WTC11 (cell line): ENCODE measurements at regions not wholly inside any gene's neighbourhood (a gene's known extent, or its start where the extent isn't known, plus 50 kb on each side); places are given as distances from the start of the nearest gene placed in this dataset.
"Not testable (repeated sequence)": the region's sequence is repeated elsewhere in the genome, so short reads cannot be mapped to it uniquely, and the experiment has no call there.

ENCODE experiments used
- CBFB ChIP-seq: sonication (generic); formaldehyde crosslinking; IDR thresholded peaks from 2 replicates; pipeline ENCODE4 v1.8.1; 2022; ENCODE audit warnings: mild to moderate bottlenecking, low read depth, missing genetic modification reagents
- CREM ChIP-seq: sonication (generic); formaldehyde crosslinking; IDR thresholded peaks from 2 replicates; pipeline ENCODE4 v1.8.1; 2022; ENCODE audit warnings: mild to moderate bottlenecking, missing genetic modification reagents, moderate library complexity
- CTCF ChIP-seq: fragments of 200-600 bp; IDR thresholded peaks from 2 replicates; pipeline ENCODE4 v1.8.0; 2022; ENCODE audit warnings: antibody characterized with exemption
- ELF4 ChIP-seq: sonication (generic); formaldehyde crosslinking; IDR thresholded peaks from 2 replicates; pipeline ENCODE4 v1.8.1; 2022; ENCODE audit warnings: low read depth, mild to moderate bottlenecking, moderate library complexity, missing genetic modification reagents
- ESRRA ChIP-seq: sonication (generic); formaldehyde crosslinking; IDR thresholded peaks from 2 replicates; pipeline ENCODE4 v1.8.1; 2022; ENCODE audit warnings: mild to moderate bottlenecking, missing genetic modification reagents, borderline replicate concordance
- ETV6 ChIP-seq: sonication (generic); formaldehyde crosslinking; IDR thresholded peaks from 2 replicates; pipeline ENCODE4 v1.8.1; 2022; ENCODE audit warnings: mild to moderate bottlenecking, missing genetic modification reagents
- FOXP1 ChIP-seq: sonication (generic); formaldehyde crosslinking; IDR thresholded peaks from 2 replicates; pipeline ENCODE4 v1.8.0; 2022; ENCODE audit warnings: missing genetic modification reagents, mild to moderate bottlenecking, moderate library complexity, borderline replicate concordance
- FOXP4 ChIP-seq: sonication (generic); formaldehyde crosslinking; IDR thresholded peaks from 2 replicates; pipeline ENCODE4 v1.8.0; 2022; ENCODE audit warnings: mild to moderate bottlenecking, missing genetic modification reagents
- JUN ChIP-seq: sonication (generic); formaldehyde crosslinking; IDR thresholded peaks from 2 replicates; pipeline ENCODE4 v1.8.0; 2023; ENCODE audit warnings: mild to moderate bottlenecking, missing genetic modification reagents
- MAX ChIP-seq: sonication (generic); formaldehyde crosslinking; IDR thresholded peaks from 2 replicates; pipeline ENCODE4 v1.8.0; 2022; ENCODE audit warnings: mild to moderate bottlenecking, missing genetic modification reagents
- ZNF232 ChIP-seq: sonication (generic); formaldehyde crosslinking; IDR thresholded peaks from 2 replicates; pipeline ENCODE4 v1.8.0; 2022; ENCODE audit warnings: mild to moderate bottlenecking, missing genetic modification reagents
- ZNF425 ChIP-seq: fragments of 250-450 bp; sonication (Bioruptor Pico); conservative IDR thresholded peaks from 2 replicates; pipeline ENCODE4 v1.9.0; 2021; ENCODE audit warnings: mild to moderate bottlenecking

- TF ChIP-seq ELF4 (CRISPR knock-in tag); CTCF; CBFB (CRISPR knock-in tag); MAX (CRISPR knock-in tag); CREM (CRISPR knock-in tag); ETV6; ESRRA (CRISPR knock-in tag); JUN (CRISPR knock-in tag); FOXP1 (CRISPR knock-in tag); ZNF232 (CRISPR knock-in tag); FOXP4 (CRISPR knock-in tag); ZNF425 (CRISPR knock-in tag): not testable (repeated sequence)
These were observed 367.2 kb upstream of the FAT1 start for GRCh38 chr4:187090832-187091231.
